GM10248 (cell line): ENCODE measurements at regions not wholly inside any gene's neighbourhood (a gene's known extent, or its start where the extent isn't known, plus 50 kb on each side); places are given as distances from the start of the nearest gene placed in this dataset.

Experiments
- CTCF ChIA-PET: fragments of 300-600 bp; sonication (Branson Sonifier 250); formaldehyde crosslinking; extraction: SDS; loops from one replicate; lab custom pipeline; 2021; ENCODE audit warnings: antibody characterized with exemption; lab: Yijun Ruan, JAX
- POLR2A ChIA-PET: fragments of 350-650 bp; sonication (Branson Sonifier 250); formaldehyde crosslinking; extraction: SDS; loops from one replicate; lab custom pipeline; 2020; ENCODE audit warnings: antibody characterized with exemption; lab: Yijun Ruan, JAX
- DNase-seq: peaks from one replicate; pipeline ENCODE4 v3.0.0; 2012; ENCODE audit errors: extremely low spot score
- CTCF ChIP-seq: IDR thresholded peaks from 2 replicates; pipeline ENCODE4 v1.5.1; 2012; ENCODE audit warnings: mild to moderate bottlenecking, low read depth; ENCODE audit errors: extremely low read depth, missing control alignments, control extremely low read depth

- DNase-seq = no peak
- POLR2A ChIA-PET = no interaction called here
- CTCF ChIA-PET = interaction anchor here (1.0 to 3.2 kb wide), 7 partner anchors 8 to 18 kb away, joined by 3 to 11 read pairs (median 4); no protein-coding TSS in a partner anchor
- TF ChIP-seq CTCF = no peak
These were observed 190.3 kb downstream of the ARL4C start for GRCh38 chr2:234306426-234307173.

- POLR2A ChIA-PET = no interaction called here
- CTCF ChIA-PET = interaction anchor here (1.0 to 1.4 kb wide), 2 partner anchors 10 to 13 kb away, joined by 3 read pairs; no protein-coding TSS in a partner anchor
- DNase-seq = no peak
- no peak for TF ChIP-seq CTCF
These were observed 191.0 kb downstream of the ARL4C start for GRCh38 chr2:234305846-234306245.

GRCh38 chr2:234304950-234305349 lies 191.9 kb downstream of the ARL4C start:
- ChIA-PET CTCF (interaction anchor here (0.8 to 1.0 kb wide), 2 partner anchors 14 to 15 kb away, joined by 3 read pairs; no protein-coding TSS in a partner anchor), POLR2A (interaction anchor here (0.7 kb wide), 1 partner anchor 105 kb away, joined by 3 read pairs; no protein-coding TSS in a partner anchor)
- no peak for TF ChIP-seq CTCF

DNA sequence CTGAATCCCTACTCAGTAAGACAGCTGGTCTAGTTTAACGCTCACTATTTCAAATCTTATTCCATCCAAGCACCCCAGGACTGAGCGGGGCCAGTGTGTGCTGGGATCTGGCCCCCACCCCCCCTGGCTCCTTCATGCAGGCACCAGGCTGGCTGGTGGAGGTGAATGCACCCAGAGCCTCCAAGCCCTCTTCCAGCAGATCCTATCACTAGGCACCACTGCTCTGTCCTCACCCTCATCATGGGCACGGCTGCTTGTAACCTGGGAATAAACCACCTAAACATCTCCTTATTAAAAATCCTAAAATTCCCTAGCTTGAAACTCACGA lies 194.3 kb downstream of the ARL4C start:
- no peak for TF ChIP-seq CTCF
- no peak for DNase-seq
- ChIA-PET POLR2A (no interaction called here), CTCF (interaction anchor here (6.5 kb wide), 1 partner anchor 13 kb away, joined by 35 read pairs; no protein-coding TSS in a partner anchor)

More at GRCh38 chr2:234304950-234305349, 191.9 kb downstream of the ARL4C start:
- DNase-seq = no peak

GRCh38 chr2:234300932-234301823 lies 195.7 kb downstream of the ARL4C start:
- no peak for TF ChIP-seq CTCF
- ChIA-PET POLR2A (no interaction called here), CTCF (interaction anchor here (6.5 kb wide), 1 partner anchor 11 kb away, joined by 35 read pairs; no protein-coding TSS in a partner anchor)
- DNase-seq = no peak

GRCh38 chr2:234300391-234300925 lies 196.4 kb downstream of the ARL4C start:
- DNase-seq = no peak
- ChIA-PET CTCF (interaction anchor here (6.5 kb wide), 1 partner anchor 11 kb away, joined by 35 read pairs; no protein-coding TSS in a partner anchor), POLR2A (no interaction called here)
- no peak for TF ChIP-seq CTCF
